GM19468 (cell line): ENCODE measurements at regions not wholly inside any gene's neighbourhood (a gene's known extent, or its start where the extent isn't known, plus 50 kb on each side); places are given as distances from the start of the nearest gene placed in this dataset.

ENCODE experiments used
- ATAC-seq: cut with Tn5 transposase; IDR thresholded peaks from one replicate; pipeline ENCODE4 v1.9.1; 2021; ENCODE audit warnings: mild to moderate bottlenecking, moderate library complexity, moderate number of reproducible peaks; ENCODE audit not compliant: unreplicated experiment; ENCODE audit errors: extremely low read depth

- no peak for ATAC-seq
Observed at GRCh38 chr9:81490605-81491331, 198.6 kb downstream of the TLE1 start.

DNA sequence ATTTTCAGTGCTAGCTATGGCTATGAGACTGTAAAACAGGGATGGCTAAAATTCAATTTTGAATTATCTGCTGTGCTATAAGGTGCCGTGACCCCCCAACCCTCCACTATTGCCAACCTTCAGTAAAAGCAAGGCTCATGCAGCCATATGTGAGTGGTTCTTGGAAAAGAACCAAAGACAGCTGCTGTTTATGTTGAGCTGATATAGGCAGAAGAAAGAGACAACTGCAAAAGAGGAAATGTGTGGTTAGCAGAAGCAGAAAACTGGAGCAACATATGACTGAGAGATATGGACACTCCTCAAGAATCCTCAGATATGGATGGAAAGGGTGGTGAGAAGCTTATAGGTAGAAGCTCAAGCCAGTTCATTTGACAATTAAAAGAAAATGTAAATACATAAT is 200.3 kb downstream of the TLE1 start:
- ATAC-seq, result no peak

GRCh38 chr9:81480828-81481604 is 208.3 kb downstream of the TLE1 start:
- ATAC-seq, result no peak

DNA sequence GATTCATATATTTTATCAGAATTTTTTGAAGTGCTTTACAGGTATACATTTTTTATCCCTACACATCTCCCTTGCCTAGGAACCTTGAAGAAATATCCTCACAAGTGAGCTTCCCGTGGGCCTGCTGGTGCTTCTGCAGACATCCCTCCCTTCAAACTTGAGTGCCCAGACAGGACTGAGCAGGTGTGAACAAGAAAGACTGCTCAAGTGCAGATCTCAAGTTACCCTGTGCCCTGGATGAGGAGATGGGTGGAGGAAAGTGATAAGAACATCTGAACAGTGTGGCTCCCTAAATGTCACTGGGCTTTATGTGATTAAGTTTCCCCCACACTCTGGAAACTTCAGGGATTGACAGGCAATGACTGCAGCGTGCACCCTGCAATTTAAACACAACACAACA is 209.8 kb downstream of the TLE1 start:
- no peak for ATAC-seq

DNA sequence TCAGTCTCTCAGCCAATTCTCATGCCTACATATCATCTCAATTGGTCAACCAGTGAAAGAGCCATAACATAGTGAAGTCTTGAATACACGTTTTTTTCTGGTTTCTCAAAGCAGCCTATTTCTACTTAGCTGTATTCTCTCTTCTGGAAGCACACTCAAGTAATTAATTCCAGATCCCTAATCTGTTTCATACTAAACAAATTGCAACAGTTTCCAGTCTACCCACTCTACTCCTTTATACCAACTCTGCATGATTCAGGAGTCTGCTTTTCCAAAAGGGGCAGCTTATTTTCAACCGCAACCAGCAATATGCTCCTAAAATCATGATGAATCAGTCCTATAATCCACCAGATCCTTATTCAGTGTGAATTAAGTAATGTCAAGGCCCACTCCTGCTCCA is 211.7 kb downstream of the TLE1 start:
- no peak for ATAC-seq

DNA sequence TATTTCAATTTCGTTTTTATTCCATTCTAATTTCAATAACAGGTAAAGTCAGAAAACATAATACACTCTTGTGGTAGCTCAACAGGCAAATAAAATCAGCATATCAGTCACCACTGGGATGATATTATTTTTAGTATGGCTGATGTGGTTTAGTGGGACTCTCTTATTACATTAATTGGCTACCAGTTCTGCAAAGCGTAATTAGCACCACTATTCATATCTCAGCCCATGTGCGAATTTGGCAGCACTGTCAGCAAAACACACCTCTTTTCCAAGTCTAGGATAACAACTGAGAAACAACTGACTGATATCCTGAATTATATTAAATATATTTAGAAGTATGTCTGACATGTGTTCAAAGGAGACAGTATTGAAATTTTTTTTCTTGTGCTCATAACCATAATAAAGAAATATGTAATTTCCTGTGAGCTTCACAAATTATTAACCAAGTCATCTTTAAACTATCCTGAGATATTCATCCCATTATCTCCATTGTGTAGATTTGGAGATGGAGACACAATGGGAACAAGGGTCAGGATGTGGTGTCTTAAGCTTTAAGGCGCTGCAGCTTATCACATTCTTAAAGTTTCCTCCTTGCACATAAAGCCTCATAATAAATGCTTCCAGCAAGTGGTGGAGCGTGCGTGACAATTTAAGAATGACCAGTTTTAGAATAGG is 212.4 kb downstream of the TLE1 start:
- ATAC-seq, result no peak

GRCh38 chr9:81474792-81475191 is 214.6 kb downstream of the TLE1 start:
- no peak for ATAC-seq

- ATAC-seq, result no peak
Observed at GRCh38 chr9:81474125-81474524, 215.2 kb downstream of the TLE1 start.

DNA sequence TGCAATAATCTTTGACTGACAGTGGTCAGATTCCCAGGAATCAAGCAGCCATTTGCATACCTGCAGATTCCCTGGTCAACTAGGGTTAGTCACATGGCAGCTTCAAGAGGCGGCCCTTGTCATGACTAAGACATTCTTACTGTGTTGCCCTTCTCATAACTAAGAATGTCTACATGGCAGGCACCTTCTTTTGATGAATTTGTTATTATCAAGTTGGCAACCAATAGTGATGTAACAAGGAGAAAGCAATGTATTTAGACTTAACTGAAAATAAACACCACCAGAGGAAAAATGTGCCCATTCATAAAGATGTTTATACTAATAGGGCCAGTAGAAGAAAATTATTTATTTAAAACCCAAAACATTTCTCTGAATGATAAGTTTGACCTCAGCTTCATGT is 215.6 kb downstream of the TLE1 start:
- no peak for ATAC-seq

DNA sequence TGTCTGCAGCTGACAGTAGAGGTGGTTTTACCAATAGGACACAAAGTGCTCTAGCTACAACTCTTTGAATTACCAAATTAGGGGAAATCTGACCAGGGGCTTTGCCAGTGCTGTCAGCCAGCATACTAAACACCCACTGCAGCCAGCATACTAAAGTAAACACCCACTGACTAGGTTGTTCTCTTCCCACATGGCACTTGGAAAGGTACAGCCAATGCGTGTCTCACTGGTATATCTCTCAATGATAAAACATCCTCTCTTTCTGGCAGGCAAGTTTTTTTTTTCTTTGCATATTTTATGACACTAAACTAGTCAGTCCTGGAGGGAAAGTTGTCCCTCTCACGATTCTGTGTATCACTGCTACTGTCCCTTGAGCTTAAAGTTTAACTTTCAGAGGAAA is 216.1 kb downstream of the TLE1 start:
- ATAC-seq, result no peak

GRCh38 chr9:81472701-81473100 is 216.6 kb downstream of the TLE1 start:
- ATAC-seq, result no peak

DNA sequence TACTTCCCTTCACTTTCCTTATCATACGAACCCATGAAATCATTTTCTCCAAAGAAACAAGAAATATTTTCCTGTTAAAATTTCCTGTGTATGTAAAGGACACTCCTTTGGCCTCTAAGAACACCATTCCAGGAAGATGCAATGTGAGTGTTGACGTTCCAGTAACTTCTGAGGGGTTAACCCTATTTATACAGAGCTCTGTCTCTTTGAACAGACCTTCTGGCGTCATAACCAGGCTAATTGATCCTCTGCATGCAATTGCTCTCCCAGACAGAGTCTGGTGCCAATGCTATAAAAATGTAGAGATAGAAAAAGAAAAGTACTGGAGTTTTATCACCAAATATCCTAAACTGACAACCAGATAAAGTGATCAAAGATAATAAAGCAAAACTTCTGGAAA is 218.5 kb downstream of the TLE1 start:
- ATAC-seq, result no peak

DNA sequence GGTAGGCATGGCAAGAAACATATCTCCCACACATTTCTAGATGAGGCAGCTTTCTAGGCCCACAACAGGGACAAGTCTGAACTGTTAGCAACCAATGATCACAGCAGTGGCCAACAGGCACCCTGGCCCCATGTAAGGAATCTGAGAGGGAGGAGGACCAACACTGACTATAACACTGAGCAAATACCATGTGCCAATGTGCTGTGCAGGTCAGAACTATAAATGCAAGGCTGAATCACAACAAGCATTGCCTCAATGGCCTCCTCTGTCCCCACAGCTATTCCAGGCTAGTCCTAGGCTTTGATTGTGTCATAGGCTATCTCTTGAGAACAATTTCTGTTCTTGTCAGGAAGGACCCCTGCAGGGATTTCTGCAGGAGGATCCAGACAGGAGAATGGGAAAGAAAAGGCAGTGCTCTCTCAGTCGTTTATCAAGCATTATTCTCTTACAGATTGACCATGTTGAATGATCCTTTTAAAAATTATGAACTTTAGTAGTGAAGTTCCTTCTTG is 221.2 kb downstream of the TLE1 start:
- ATAC-seq, result no peak

- no peak for ATAC-seq
Observed at GRCh38 chr9:81466981-81467380, 222.4 kb downstream of the TLE1 start.

GRCh38 chr9:81465468-81466011 is 223.8 kb downstream of the TLE1 start:
- no peak for ATAC-seq

DNA sequence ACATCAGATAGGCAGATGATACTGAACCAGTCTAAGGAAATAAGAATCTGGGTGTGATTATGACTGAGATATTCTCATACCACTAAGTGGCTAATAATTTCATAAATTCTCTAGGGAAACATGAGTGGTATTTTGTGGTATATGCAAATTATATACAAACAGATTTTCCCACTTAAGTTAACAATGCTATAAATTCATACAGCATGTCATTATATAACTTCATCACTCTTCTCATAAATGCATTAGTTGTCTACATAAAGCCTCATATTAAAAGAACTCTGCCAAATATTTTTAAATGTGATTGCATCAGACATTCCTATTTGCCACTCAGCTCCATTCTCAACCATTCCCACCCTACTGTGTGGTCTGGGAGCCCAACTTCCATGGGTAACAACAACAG is 226.5 kb downstream of the TLE1 start:
- ATAC-seq, result no peak

DNA sequence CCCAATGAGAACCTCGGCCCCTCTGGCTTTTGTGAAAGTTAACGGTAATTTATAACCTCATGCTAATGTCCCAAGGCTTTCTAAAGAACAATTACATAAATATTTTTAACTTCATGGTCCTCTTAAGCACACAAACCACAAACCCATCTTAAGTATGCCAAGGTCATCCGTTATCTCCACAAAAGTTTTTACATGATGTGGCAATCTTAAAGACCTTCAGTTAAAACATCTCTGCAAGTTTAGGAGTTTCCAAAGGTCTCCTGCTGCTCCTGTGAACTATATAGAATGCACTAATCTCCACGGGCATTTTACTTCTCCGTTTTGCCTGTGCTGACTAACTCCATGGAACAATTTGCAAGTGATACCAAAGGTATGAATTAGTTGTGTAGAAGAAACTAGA is 228.2 kb downstream of the TLE1 start:
- ATAC-seq, result no peak

DNA sequence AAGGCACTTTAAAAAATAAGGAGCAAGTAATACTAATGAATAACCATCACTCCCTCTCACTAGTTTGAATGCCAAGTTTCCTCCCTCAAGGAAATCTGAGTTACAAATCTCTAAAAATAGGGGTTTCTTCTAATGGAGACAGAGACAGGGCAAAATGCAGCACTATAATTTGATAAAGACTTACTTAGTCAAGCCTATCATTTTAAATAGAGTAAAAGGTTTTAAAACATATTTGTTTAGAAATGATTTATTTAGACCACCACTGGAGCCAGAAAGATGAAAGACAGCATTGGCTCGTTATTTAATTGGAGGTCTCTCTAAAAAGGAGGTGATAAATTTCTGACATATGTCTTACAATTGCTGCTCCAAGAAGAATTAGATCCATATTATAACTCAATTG is 228.7 kb downstream of the TLE1 start:
- no peak for ATAC-seq

DNA sequence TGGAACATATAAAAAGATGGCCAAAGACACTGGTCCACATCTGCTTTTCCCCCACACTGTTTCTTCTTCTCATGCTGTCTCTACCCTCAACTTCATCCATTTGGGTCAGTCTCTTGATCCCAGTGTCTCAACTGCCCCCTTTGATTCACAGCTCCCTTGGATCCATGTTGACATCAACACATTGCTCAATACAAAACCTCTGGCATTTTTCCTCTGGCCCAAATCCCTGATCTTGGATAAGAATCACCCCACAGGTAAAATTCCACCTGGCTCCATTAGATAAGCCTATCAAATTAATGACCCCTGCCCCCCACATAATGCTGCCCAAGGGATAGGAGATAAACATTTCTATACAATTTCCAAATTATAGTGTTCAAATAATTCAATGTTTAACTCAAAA is 229.8 kb downstream of the TLE1 start:
- ATAC-seq, result no peak

DNA sequence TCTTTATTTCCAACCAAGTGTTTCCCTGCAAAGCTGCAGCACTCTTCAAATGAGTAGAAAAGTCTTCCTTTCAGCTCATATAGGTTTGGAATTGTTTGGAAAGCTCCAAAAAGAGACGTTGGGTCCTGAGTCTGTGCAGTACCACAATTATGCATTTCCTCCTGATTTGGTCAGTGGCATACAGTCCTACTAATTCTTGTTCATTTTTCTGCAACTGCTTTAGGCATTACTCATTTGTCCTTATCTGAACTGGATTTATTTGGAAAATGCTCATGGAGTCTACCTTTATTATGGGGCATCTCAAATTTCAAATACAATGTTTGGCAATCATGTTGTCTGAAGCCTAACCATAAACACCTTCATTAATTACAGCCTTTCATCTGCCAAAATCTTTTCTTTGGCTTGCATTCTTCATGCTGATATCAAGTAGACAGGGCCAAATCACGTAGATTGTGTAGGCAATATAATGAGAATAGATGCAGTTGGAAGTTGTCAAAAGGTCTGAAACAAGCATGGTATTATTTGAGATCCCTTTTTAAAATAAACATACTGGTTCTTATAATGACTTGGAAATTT is 232.8 kb downstream of the TLE1 start:
- no peak for ATAC-seq
